NCI-H146 treated with DMSO at 0.1 percent for 48 hours (cell line): ENCODE measurements at regions not wholly inside any gene's neighbourhood (a gene's known extent, or its start where the extent isn't known, plus 50 kb on each side); places are given as distances from the start of the nearest gene placed in this dataset.
"Not testable (repeated sequence)": the region's sequence is repeated elsewhere in the genome, so short reads cannot be mapped to it uniquely, and the experiment has no call there.

Source experiments
- DNase-seq: peaks from one replicate; lab custom pipeline; 2025; ENCODE audit not compliant: unreplicated experiment; lab: John Stamatoyannopoulos, UW

GRCh38 chr4:27813699-27814425, 953.2 kb downstream of the STIM2 start:
- DNase-seq = not testable (repeated sequence)

- no peak for DNase-seq
Observed at GRCh38 chr4:27819246-27819645, 958.6 kb downstream of the STIM2 start.

- DNase-seq = no peak
Observed at GRCh38 chr4:27828843-27829242, 968.2 kb downstream of the STIM2 start.

GRCh38 chr4:27830251-27830650, 969.6 kb downstream of the STIM2 start:
- DNase-seq = no peak

- no peak for DNase-seq
Observed at GRCh38 chr4:27835851-27836250, 975.2 kb downstream of the STIM2 start.

- DNase-seq = no peak
Observed at GRCh38 chr4:27836523-27836922, 975.9 kb downstream of the STIM2 start.

- no peak for DNase-seq
Observed at GRCh38 chr4:27843776-27844175, 983.1 kb downstream of the STIM2 start.

GRCh38 chr4:27844376-27844775, 983.7 kb downstream of the STIM2 start:
- DNase-seq = no peak

GRCh38 chr4:27846951-27847350, 986.3 kb downstream of the STIM2 start:
- no peak for DNase-seq

- DNase-seq = no peak
Observed at GRCh38 chr4:27861381-27861787, 1000.7 kb downstream of the STIM2 start.

GRCh38 chr4:27861802-27862201, 1001.2 kb downstream of the STIM2 start:
- no peak for DNase-seq

GRCh38 chr4:27873596-27873995, 1013.0 kb downstream of the STIM2 start:
- no peak for DNase-seq

- no peak for DNase-seq
Observed at GRCh38 chr4:27881705-27882104, 1021.1 kb downstream of the STIM2 start.

- DNase-seq = no peak
Observed at GRCh38 chr4:27886120-27886519, 1025.5 kb downstream of the STIM2 start.

GRCh38 chr4:27887646-27888045, 1027.0 kb downstream of the STIM2 start:
- no peak for DNase-seq

GRCh38 chr4:27888505-27888904, 1027.9 kb downstream of the STIM2 start:
- DNase-seq = no peak

GRCh38 chr4:27894951-27895350, 1034.3 kb downstream of the STIM2 start:
- DNase-seq = no peak

GRCh38 chr4:27908356-27908755, 1047.7 kb downstream of the STIM2 start:
- DNase-seq = no peak

- DNase-seq = no peak
Observed at GRCh38 chr4:27910227-27910626, 1049.6 kb downstream of the STIM2 start.

- no peak for DNase-seq
Observed at GRCh38 chr4:27911047-27911446, 1050.4 kb downstream of the STIM2 start.

GRCh38 chr4:27913738-27914137, 1053.1 kb downstream of the STIM2 start:
- DNase-seq = no peak

- DNase-seq = no peak
Observed at GRCh38 chr4:27915822-27916221, 1055.2 kb downstream of the STIM2 start.
